Colonic mucosa (tissue), 4 donors: ENCODE measurements at regions not wholly inside any gene's neighbourhood (a gene's known extent, or its start where the extent isn't known, plus 50 kb on each side); places are given as distances from the start of the nearest gene placed in this dataset.

Experiments
- DNase-seq: peaks from one replicate; pipeline ENCODE4 v3.0.0-alpha.2; 2020
- H3K27ac ChIP-seq: fragments of 200-600 bp; one replicate; pipeline ENCODE4 v1.8.0; 2021
- H3K27me3 ChIP-seq: fragments of 200-600 bp; one replicate; pipeline ENCODE4 v1.8.0; 2021
- H3K36me3 ChIP-seq: fragments of 200-600 bp; one replicate; pipeline ENCODE4 v1.8.0; 2021
- H3K4me1 ChIP-seq: fragments of 200-600 bp; one replicate; pipeline ENCODE4 v1.8.0; 2021; ENCODE audit warnings: mild to moderate bottlenecking
- H3K4me3 ChIP-seq: fragments of 200-600 bp; one replicate; pipeline ENCODE4 v1.8.0; 2021
- H3K9ac ChIP-seq, 2 donors: one replicate each; pipeline ENCODE4 v1.7.0; 2013; ENCODE audit warnings: control low read depth in 2 of 2, low read depth in 2 of 2, low read length in 2 of 2
- H3K9me3 ChIP-seq: fragments of 200-600 bp; one replicate; pipeline ENCODE4 v1.8.0; 2021
- CTCF ChIP-seq: fragments of 200-600 bp; IDR thresholded peaks from one replicate; pipeline ENCODE4 v1.8.0; 2022; ENCODE audit warnings: antibody characterized with exemption, mild to moderate bottlenecking
- intact Hi-C: fragments of 100-400 bp; cut with DNase I; formaldehyde crosslinking; loops from one replicate; pipeline ENCODE4 v1.14.1; 2022
- donor health status: healthy.
- donor health status: DM: no; HTN: no; CAD: no.
- donor health status: DM: no; HTN: no; CAD: no.

- no peak for TF ChIP-seq CTCF
- Histone ChIP-seq H3K4me3 (no peak overlapping the region), H3K27ac (no peak overlapping the region), H3K36me3 (no peaks in the 10 kb centered on the region), H3K27me3 (no peaks in the 10 kb centered on the region), H3K9me3 (no peaks in the 10 kb centered on the region), H3K4me1 (no peaks in the 10 kb centered on the region), H3K9ac (no peak overlapping the region)
- DNase-seq: no peak
- intact Hi-C loops: no loop called here
Measured at GRCh38 chrX:43328358-43328946, 327.6 kb upstream of the MAOA start.

GRCh38 chrX:43333543-43333942, 322.6 kb upstream of the MAOA start:
- no peak for TF ChIP-seq CTCF
- no peak for DNase-seq
- intact Hi-C loops: no loop called here

GRCh38 chrX:43345166-43345565, 310.9 kb upstream of the MAOA start:
- Histone ChIP-seq H3K36me3 (no peaks in the 10 kb centered on the region), H3K4me3 (no peak overlapping the region), H3K27me3 (no peaks in the 10 kb centered on the region), H3K9ac (no peak overlapping the region), H3K4me1 (no peaks in the 10 kb centered on the region), H3K27ac (no peak overlapping the region), H3K9me3 (no peaks in the 10 kb centered on the region)
- TF ChIP-seq CTCF: no peak
- intact Hi-C loops: loop anchor here (5.0 to 10.0 kb wide), 2 partner anchors 212 to 410 kb away; no protein-coding TSS in a partner anchor
- DNase-seq: no peak

More at GRCh38 chrX:43333543-43333942, 322.6 kb upstream of the MAOA start:
- H3K36me3 ChIP-seq: no peaks in the 10 kb centered on the region
- H3K4me3 ChIP-seq: no peak overlapping the region
- H3K9ac ChIP-seq: no peak overlapping the region
- H3K27me3 ChIP-seq: no peaks in the 10 kb centered on the region
- no peaks in the 10 kb centered on the region for H3K9me3 ChIP-seq
- no peak overlapping the region for H3K27ac ChIP-seq
- H3K4me1 ChIP-seq: no peaks in the 10 kb centered on the region

GRCh38 chrX:43349363-43349762, 306.7 kb upstream of the MAOA start:
- Histone ChIP-seq H3K9me3 (no peaks in the 10 kb centered on the region), H3K4me1 (no peaks in the 10 kb centered on the region), H3K4me3 (no peak overlapping the region), H3K27me3 (no peaks in the 10 kb centered on the region), H3K27ac (no peak overlapping the region), H3K36me3 (no peaks in the 10 kb centered on the region), H3K9ac (no peak overlapping the region)
- DNase-seq: peak; percentile 56
- intact Hi-C loops: loop anchor here (5.0 to 10.0 kb wide), 2 partner anchors 208 to 405 kb away; no protein-coding TSS in a partner anchor
- peak; percentile 82 for TF ChIP-seq CTCF

GRCh38 chrX:43350935-43351334, 305.2 kb upstream of the MAOA start:
- DNase-seq: no peak
- no peak for TF ChIP-seq CTCF
- Histone ChIP-seq H3K27ac (no peak overlapping the region), H3K4me3 (no peak overlapping the region), H3K9me3 (no peaks in the 10 kb centered on the region), H3K27me3 (no peaks in the 10 kb centered on the region), H3K36me3 (no peaks in the 10 kb centered on the region), H3K4me1 (no peaks in the 10 kb centered on the region), H3K9ac (no peak overlapping the region)
- intact Hi-C loops: no loop called here
